ENCODE measurements at regions not wholly inside any gene's neighbourhood (a gene's known extent, or its start where the extent isn't known, plus 50 kb on each side); places are given as distances from the start of the nearest gene placed in this dataset.
"Not testable (repeated sequence)": the region's sequence is repeated elsewhere in the genome, so short reads cannot be mapped to it uniquely, and the experiment has no call there.

DNA sequence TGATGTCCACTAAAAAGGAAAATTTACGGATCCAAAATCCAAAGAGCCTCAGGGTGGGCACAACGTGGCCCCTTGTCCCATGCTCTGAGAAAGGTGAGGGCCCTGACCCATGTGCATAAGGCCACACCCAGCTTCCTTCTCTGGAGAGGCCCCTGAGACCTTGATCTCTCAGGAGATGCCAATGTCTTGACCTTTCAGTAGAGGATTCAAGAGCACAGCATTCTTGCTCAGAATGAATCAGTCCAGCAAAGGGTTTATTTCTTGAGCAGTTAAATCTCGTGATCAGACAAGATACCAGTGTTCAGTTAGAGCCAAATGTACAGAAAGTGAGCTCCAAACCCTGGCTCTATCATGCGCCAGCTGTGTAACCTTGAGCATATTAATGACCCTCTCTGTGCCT, 115.9 kb upstream of the DAPK1 start:
- DNase-seq (ENCODE audit: insufficient read length): no peak
- TF ChIP-seq POLR2A (IDR thresholded peaks at IDR 0.05; ENCODE audit: low read depth, low read length) (no peak), TAF1 (IDR thresholded peaks at IDR 0.05; ENCODE audit: borderline replicate concordance, low read depth, low read length) (no peak), POLR2AphosphoS5 (IDR thresholded peaks at IDR 0.05; ENCODE audit: low read depth, low read length) (no peak)
- no peak for FAIRE-seq

DNA sequence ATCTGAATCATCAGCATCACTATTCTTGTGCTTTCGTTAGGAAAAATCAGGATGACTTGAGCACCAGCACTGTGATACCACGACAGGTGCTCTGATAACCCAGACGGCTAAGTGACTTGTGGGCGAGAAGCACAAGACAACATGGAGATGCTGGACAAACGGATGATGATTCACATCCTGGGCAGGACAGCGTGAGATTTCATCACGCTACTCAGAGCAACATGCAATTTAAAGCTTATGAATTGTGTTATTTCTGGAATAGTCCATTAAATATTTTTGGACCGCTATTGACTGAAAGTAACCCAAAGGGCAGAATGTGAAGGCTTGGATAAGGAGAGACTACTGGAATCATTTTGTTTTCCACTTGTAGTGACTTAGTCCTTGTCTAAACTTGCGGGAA, 114.8 kb upstream of the DAPK1 start:
- FAIRE-seq (no peak), DNase-seq (ENCODE audit: insufficient read length) (no peak)

DNA sequence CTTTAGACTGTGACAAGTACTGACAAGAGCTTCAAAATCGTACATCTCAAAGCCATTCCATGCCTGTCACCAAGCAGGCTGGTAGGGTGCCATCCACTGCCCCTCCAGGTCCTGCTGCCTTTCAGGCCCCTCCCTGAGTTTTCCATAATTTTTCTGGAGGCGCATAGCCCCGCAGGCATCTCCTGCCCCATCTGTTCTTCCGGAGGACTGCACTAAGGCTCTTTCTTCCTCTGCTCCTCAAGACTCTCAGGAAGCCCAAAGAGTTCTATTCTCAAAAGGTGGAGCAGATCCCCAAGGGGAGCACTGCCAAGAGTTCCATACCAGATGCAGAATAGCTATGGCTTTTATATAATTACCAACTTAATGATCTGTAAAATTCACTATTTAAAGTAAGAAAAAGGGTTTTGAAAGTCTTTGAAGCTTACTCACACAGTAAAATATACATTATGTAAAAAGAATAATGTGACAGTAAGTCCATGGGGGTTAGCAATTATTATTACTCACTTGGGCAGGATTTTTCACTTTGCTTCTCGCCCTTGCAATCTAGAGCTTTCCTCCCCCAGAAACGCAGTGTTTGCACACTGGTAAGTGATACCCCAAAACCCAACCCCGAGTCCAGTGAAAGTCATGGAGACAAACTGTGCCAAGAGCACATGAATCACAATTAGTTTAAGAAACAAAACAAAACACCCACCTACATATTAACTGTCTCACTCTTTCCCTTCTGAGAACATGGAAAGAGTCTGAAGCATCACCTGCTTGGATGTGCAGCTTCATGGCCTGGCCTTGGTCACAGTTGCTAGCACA, 114.1 kb upstream of the DAPK1 start:
- FAIRE-seq (no peak), DNase-seq (ENCODE audit: insufficient read length) (no peak)
- no peak for TF ChIP-seq TAF1 (IDR thresholded peaks at IDR 0.05; ENCODE audit: borderline replicate concordance, low read depth, low read length)
- TF ChIP-seq POLR2AphosphoS5 (IDR thresholded peaks at IDR 0.05; ENCODE audit: low read depth, low read length): no peak
- no peak for TF ChIP-seq POLR2A (IDR thresholded peaks at IDR 0.05; ENCODE audit: low read depth, low read length)

More for the DNA sequence above, 114.8 kb upstream of the DAPK1 start:
- TF ChIP-seq POLR2AphosphoS5 (IDR thresholded peaks at IDR 0.05; ENCODE audit: low read depth, low read length): no peak
- no peak for TF ChIP-seq TAF1 (IDR thresholded peaks at IDR 0.05; ENCODE audit: borderline replicate concordance, low read depth, low read length)
- TF ChIP-seq POLR2A (IDR thresholded peaks at IDR 0.05; ENCODE audit: low read depth, low read length): no peak

DNA sequence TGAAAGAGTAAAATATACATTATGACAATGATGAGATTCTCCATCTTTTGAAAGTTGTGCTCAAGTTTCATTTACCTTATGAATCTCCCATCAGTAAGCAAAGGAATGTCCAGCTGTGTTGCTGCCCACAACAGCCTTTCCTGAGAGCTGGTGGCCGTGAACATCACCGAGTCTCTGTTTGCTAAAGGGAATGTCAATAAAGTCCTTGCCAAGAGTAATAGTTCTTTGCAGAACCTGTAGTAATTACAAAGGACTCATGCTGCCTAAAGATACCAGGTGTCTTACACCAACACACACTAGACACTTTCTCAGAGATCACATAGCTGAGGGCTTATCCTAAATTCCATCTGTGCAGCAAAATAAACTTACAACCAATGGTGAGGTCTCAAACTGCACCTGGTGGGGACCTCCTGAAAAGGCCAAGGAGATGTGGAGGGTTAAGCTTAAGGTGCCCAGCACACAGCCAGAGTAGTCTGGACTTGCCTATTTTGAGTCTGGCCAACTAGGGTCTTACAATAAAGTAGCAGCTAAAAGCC, 111.1 kb upstream of the DAPK1 start:
- TF ChIP-seq POLR2A (IDR thresholded peaks at IDR 0.05; ENCODE audit: low read depth, low read length): no peak
- no peak for TF ChIP-seq POLR2AphosphoS5 (IDR thresholded peaks at IDR 0.05; ENCODE audit: low read depth, low read length)
- no peak for TF ChIP-seq TAF1 (IDR thresholded peaks at IDR 0.05; ENCODE audit: borderline replicate concordance, low read depth, low read length)
- no peak for FAIRE-seq
- no peak for DNase-seq (ENCODE audit: insufficient read length)

DNA sequence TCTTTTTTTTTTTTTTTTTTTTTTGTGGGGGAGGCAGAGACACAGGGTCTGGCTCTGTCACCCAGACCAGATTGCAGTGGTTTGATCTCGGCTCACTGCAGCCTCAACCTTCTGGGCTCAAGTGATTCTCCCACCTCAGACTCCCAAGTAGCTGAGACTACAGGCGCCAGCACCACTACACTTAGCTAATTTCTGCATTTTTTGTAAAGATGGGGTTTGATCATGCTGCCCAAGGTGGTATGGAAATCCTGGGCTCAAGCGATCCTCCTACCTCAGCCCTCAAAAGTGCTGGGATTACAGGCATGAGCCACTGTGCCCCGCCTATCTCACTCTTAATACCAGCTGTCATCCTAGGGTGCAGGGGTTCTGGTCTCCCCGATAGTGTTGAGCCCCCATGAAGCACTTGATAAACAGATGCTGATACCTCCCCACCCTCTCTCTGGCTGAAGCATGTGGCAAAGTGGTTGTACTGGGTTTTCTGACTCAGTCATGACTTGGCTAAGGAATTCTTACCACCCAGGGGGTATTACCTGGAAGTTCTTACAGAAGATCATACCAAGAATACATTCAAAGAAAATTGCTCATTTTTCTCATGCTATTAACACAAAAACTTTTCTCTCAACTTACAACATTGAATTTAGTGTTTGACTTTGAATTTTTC, 110.2 kb upstream of the DAPK1 start:
- no peak for FAIRE-seq
- no peak for TF ChIP-seq POLR2AphosphoS5 (IDR thresholded peaks at IDR 0.05; ENCODE audit: low read depth, low read length)
- TF ChIP-seq TAF1 (IDR thresholded peaks at IDR 0.05; ENCODE audit: borderline replicate concordance, low read depth, low read length): no peak
- no peak for TF ChIP-seq POLR2A (IDR thresholded peaks at IDR 0.05; ENCODE audit: low read depth, low read length)
- DNase-seq (ENCODE audit: insufficient read length): no peak

DNA sequence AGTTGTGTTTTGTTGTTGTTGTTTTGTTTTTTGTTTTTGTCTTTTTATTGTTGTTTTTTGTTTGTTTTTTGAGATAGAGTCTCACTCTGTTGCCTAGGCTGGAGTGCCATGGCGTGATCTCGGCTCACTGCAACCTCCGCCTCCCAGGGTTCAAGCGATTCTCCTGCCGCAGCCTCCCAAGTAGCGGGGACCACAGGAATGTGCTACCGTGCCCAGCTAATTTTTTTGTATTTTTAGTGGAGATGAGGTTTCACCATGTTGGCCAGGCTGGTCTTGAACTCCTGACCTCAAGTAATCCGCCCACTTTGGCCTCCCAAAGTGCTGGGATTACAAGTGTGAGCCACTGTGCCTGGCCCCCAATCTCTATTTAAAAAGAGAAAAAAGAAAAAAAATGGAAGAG, 109.0 kb upstream of the DAPK1 start:
- DNase-seq (ENCODE audit: insufficient read length); FAIRE-seq: not testable (repeated sequence)

DNA sequence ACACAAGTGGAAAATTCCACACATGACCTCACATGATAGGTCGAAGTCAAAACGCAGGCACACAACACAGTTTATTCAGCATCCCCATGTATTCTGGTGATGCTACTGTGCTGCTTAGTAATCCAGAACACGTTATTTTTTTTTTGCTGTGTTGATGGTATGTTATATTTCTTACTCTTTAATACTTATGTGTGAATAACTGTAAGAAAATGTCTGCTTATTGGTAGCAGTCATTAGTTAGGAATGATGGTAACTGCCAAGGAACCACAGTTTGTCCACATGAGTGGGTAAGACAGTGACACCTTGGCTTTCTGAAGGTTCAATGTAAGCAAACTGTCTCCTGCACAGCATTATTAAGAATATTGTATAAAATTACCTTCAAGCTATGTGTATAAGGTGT, 107.7 kb upstream of the DAPK1 start:
- DNase-seq (ENCODE audit: insufficient read length) (no peak), FAIRE-seq (no peak)
- TF ChIP-seq POLR2AphosphoS5 (IDR thresholded peaks at IDR 0.05; ENCODE audit: low read depth, low read length) (no peak), POLR2A (IDR thresholded peaks at IDR 0.05; ENCODE audit: low read depth, low read length) (no peak)

DNA sequence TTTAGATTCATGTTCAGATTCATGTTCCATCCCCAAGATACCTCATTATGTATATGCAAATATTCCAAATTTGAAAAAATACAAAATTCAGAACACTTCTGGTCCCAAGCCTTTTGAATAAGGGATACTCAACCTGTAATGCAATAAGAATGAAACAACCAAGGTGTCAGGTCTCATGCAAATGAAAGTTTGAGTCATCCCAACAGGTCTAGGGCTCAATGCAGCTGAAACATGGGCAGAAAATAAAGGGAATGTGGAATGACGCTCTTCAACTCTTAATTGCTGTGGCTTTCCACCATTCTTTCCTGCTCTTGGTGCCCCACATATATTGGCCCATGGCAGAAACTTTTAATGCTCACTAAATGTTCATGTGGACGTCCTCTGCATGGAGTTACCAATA, 107.3 kb upstream of the DAPK1 start:
- TF ChIP-seq POLR2AphosphoS5 (IDR thresholded peaks at IDR 0.05; ENCODE audit: low read depth, low read length): no peak
- TF ChIP-seq TAF1 (IDR thresholded peaks at IDR 0.05; ENCODE audit: borderline replicate concordance, low read depth, low read length): no peak
- no peak for TF ChIP-seq POLR2A (IDR thresholded peaks at IDR 0.05; ENCODE audit: low read depth, low read length)
- DNase-seq (ENCODE audit: insufficient read length) (no peak), FAIRE-seq (no peak)

DNA sequence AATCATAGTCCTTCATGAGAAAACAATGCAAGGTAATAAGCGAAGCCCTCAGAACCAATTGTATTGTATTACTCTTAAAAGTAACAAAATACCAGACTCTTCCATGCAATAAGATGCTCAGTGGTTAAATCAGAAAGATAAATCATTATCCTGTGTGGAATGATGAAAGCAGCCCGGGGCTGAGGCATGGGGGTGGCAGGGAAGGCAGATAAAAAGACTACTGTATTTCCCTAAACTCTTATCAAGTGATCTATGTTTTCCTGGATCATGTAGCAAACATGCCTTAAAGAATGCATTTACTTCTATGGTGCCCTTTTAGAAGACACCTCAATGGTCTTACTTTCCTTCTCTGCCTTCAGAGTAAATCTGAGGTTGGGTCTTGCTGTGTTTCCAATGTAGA, 105.6 kb upstream of the DAPK1 start:
- DNase-seq (ENCODE audit: insufficient read length): no peak
- TF ChIP-seq POLR2A (IDR thresholded peaks at IDR 0.05; ENCODE audit: low read depth, low read length): no peak
- TF ChIP-seq TAF1 (IDR thresholded peaks at IDR 0.05; ENCODE audit: borderline replicate concordance, low read depth, low read length): no peak
- no peak for TF ChIP-seq POLR2AphosphoS5 (IDR thresholded peaks at IDR 0.05; ENCODE audit: low read depth, low read length)

DNA sequence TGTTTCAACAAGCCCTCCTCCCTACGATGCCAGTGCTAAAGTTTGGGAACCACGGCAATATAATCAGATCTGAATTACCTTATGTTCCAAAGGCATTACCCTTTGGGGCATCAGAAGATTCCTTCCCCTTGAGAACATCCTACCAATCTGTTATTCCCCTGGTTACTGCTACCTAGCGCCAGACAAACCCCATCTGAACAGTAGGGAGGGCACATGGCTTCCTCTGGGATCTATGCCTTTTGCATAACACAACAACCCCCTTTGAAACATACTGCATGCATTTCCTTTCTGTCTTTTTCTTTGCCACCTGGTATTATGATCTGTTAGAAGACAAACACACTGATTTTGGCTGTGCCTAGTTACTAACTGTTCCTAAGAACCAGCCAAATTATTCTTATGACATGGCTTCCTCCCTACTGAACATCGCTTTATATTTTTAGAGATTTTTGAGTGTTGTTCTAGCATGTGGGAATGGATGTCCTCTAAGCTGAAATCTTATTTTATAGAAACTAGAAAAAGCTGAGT, 103.9 kb upstream of the DAPK1 start:
- TF ChIP-seq POLR2AphosphoS5 (IDR thresholded peaks at IDR 0.05; ENCODE audit: low read depth, low read length): no peak
- TF ChIP-seq POLR2A (IDR thresholded peaks at IDR 0.05; ENCODE audit: low read depth, low read length): no peak
- TF ChIP-seq TAF1 (IDR thresholded peaks at IDR 0.05; ENCODE audit: borderline replicate concordance, low read depth, low read length): no peak
- DNase-seq (ENCODE audit: insufficient read length) (no peak), FAIRE-seq (no peak)

More for the DNA sequence above, 105.6 kb upstream of the DAPK1 start:
- no peak for FAIRE-seq

DNA sequence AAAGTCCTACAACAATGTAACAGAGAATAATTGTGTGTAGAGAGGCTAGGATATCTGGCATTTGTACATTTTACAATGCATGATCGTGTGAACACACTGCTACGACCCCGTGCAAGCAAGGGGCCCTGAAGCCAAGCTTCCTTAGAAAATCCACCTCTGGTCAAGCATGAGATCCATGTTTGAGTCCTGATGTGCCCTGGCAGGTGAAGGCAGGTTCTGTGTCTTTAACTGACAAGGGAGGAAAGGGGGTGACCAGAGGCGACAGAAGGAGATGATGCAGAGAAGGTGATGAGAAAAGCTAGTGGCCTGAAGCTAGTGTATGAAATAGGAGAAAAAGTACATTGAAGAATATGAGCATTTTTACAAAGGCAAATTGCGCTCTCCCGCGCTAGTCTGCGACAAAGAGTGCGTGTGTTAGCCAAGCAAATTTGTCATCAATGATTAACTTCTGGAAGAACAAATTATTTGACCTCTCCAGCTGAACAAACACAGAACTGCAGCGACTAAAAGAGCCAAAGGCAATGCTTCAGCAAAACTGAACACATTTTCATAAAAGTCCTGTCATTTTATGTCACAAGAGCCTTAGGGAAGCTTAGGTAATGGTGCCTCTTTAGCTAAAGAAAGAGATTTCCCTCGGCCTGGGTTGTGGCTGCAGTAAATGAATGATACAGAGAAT, 101.7 kb upstream of the DAPK1 start:
- DNase-seq (ENCODE audit: insufficient read length): no peak
- no peak for TF ChIP-seq TAF1 (IDR thresholded peaks at IDR 0.05; ENCODE audit: borderline replicate concordance, low read depth, low read length)
- no peak for TF ChIP-seq POLR2A (IDR thresholded peaks at IDR 0.05; ENCODE audit: low read depth, low read length)
- no peak for TF ChIP-seq POLR2AphosphoS5 (IDR thresholded peaks at IDR 0.05; ENCODE audit: low read depth, low read length)
- no peak for FAIRE-seq

All from GM12892 (cell line).